ENCODE measurements at regions not wholly inside any gene's neighbourhood (a gene's known extent, or its start where the extent isn't known, plus 50 kb on each side); places are given as distances from the start of the nearest gene placed in this dataset.

DNA sequence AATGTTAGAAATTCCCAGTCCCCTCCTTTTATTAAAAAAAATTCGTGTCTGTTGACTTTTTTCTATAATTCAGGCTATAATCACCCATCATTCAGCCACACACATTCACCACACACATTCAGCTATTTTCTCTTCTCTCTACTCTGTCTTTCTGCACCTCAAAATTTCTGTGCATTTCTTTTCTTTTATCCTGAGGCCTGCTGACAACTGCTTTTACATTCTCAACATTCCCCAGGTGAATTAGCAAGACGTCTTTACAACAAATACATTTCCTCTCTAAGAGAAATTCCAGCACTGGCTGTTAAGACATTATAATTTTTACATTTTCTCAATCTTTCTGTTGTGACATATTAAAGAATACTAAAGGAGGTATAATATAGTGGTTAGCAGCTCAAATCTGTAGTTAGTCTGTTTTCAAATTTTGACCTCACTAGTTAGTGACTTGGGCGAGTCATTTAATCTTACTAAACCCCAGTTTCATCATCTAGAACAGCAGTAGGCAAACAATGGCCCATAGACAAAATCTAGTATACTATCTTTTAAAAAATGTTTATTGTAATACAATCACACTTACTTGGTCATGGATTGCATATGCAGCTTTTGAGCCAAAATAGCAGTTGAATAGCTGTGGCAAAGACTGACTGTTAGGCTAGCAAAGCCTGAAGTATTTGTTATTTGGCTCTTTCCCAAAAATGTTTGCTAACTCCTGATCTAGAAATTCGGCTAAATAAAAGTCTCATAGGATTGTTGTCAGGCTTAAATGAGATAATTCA lies 350.7 kb downstream of the NSUN3 start:
- Histone ChIP-seq H3K27me3 (ENCODE audit: insufficient read depth, low read length) (no peaks in the 10 kb centered on the region), H3K27ac (ENCODE audit: low read depth, low read length) (peak overlapping the region; percentile 50), H4K20me1 (ENCODE audit: insufficient read depth, low read length) (no peaks in the 10 kb centered on the region), H3K4me1 (ENCODE audit: insufficient read depth, low read length) (peaks cover 11% of the 10 kb centered on the region), H3K4me3 (ENCODE audit: insufficient read depth, low read length) (no peak overlapping the region), H3K79me2 (ENCODE audit: insufficient read depth, low read length) (no peaks in the 10 kb centered on the region), H3K4me2 (ENCODE audit: insufficient read depth, low read length) (no peak overlapping the region), H2AFZ (ENCODE audit: low read length) (no peak overlapping the region), H3K36me3 (ENCODE audit: insufficient read depth, low read length) (no peaks in the 10 kb centered on the region), H3K9me3 (ENCODE audit: low read depth, low read length) (no peaks in the 10 kb centered on the region)
- DNase-seq (ENCODE audit: insufficient read length, low spot score, missing footprints) = no peak
- TF ChIP-seq CTCF (IDR thresholded peaks at IDR 0.05; ENCODE audit: extremely low read depth, low read depth, low read length) = no peak

- Histone ChIP-seq H3K27ac (ENCODE audit: low read depth, low read length) (no peak overlapping the region), H3K9me3 (ENCODE audit: low read depth, low read length) (no peaks in the 10 kb centered on the region), H4K20me1 (ENCODE audit: insufficient read depth, low read length) (no peaks in the 10 kb centered on the region), H3K4me3 (ENCODE audit: insufficient read depth, low read length) (no peak overlapping the region), H3K4me2 (ENCODE audit: insufficient read depth, low read length) (no peak overlapping the region), H3K4me1 (ENCODE audit: insufficient read depth, low read length) (peaks cover 11% of the 10 kb centered on the region), H2AFZ (ENCODE audit: low read length) (no peak overlapping the region), H3K27me3 (ENCODE audit: insufficient read depth, low read length) (no peaks in the 10 kb centered on the region), H3K79me2 (ENCODE audit: insufficient read depth, low read length) (no peaks in the 10 kb centered on the region), H3K36me3 (ENCODE audit: insufficient read depth, low read length) (no peaks in the 10 kb centered on the region)
- TF ChIP-seq CTCF (IDR thresholded peaks at IDR 0.05; ENCODE audit: extremely low read depth, low read depth, low read length) = no peak
- DNase-seq (ENCODE audit: insufficient read length, low spot score, missing footprints) = no peak
These were observed 351.6 kb downstream of the NSUN3 start for GRCh38 chr3:94414418-94414817.

DNA sequence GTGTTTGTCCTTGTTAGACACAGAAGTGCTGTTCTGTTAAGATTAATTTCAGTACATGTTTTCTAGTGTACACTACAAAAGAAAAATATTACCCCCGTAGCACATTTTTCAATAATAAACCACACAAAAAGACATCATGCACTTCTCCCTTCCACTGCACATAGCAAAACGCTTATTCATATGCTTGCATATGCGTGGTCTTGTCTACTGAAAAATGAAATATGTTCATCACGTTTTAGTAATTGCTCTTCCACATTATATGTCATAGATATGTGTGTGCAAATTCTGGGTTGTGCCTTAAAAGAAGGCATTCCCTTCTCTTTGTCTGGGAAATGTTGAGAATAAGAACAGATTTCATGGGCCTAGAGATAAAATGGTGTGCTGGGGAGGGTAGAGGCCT lies 353.9 kb downstream of the NSUN3 start:
- Histone ChIP-seq H3K36me3 (ENCODE audit: insufficient read depth, low read length) (no peaks in the 10 kb centered on the region), H3K4me3 (ENCODE audit: insufficient read depth, low read length) (no peak overlapping the region), H3K27ac (ENCODE audit: low read depth, low read length) (no peak overlapping the region), H3K9me3 (ENCODE audit: low read depth, low read length) (no peaks in the 10 kb centered on the region), H3K4me1 (ENCODE audit: insufficient read depth, low read length) (peaks cover 16% of the 10 kb centered on the region), H3K4me2 (ENCODE audit: insufficient read depth, low read length) (no peak overlapping the region), H3K79me2 (ENCODE audit: insufficient read depth, low read length) (no peaks in the 10 kb centered on the region), H2AFZ (ENCODE audit: low read length) (no peak overlapping the region), H4K20me1 (ENCODE audit: insufficient read depth, low read length) (no peaks in the 10 kb centered on the region), H3K27me3 (ENCODE audit: insufficient read depth, low read length) (no peaks in the 10 kb centered on the region)
- no peak for DNase-seq (ENCODE audit: insufficient read length, low spot score, missing footprints)
- no peak for TF ChIP-seq CTCF (IDR thresholded peaks at IDR 0.05; ENCODE audit: extremely low read depth, low read depth, low read length)

- H3K79me2 ChIP-seq (ENCODE audit: insufficient read depth, low read length) = no peaks in the 10 kb centered on the region
These were observed 355.1 kb downstream of the NSUN3 start for GRCh38 chr3:94417963-94418455.

More at GRCh38 chr3:94417963-94418455, 355.1 kb downstream of the NSUN3 start:
- no peak for TF ChIP-seq CTCF (IDR thresholded peaks at IDR 0.05; ENCODE audit: extremely low read depth, low read depth, low read length)
- Histone ChIP-seq H2AFZ (ENCODE audit: low read length) (no peak overlapping the region), H3K36me3 (ENCODE audit: insufficient read depth, low read length) (no peaks in the 10 kb centered on the region), H3K4me3 (ENCODE audit: insufficient read depth, low read length) (no peak overlapping the region), H4K20me1 (ENCODE audit: insufficient read depth, low read length) (no peaks in the 10 kb centered on the region), H3K27me3 (ENCODE audit: insufficient read depth, low read length) (no peaks in the 10 kb centered on the region), H3K9me3 (ENCODE audit: low read depth, low read length) (no peaks in the 10 kb centered on the region), H3K4me1 (ENCODE audit: insufficient read depth, low read length) (peaks cover 16% of the 10 kb centered on the region), H3K27ac (ENCODE audit: low read depth, low read length) (no peak overlapping the region), H3K4me2 (ENCODE audit: insufficient read depth, low read length) (no peak overlapping the region)
- no peak for DNase-seq (ENCODE audit: insufficient read length, low spot score, missing footprints)

Measured in osteoblast (primary cell).